Thyroid gland (tissue), 4 donors: ENCODE measurements at regions not wholly inside any gene's neighbourhood (a gene's known extent, or its start where the extent isn't known, plus 50 kb on each side); places are given as distances from the start of the nearest gene placed in this dataset.

Source experiments
- CTCF ChIP-seq, 6 experiments: fragments of 200-600 bp in 3 of 6; fragments of 450-650 bp in 3 of 6; sonication (generic) in 3 of 6; IDR thresholded peaks; one replicate each; pipeline ENCODE4 v1.5.1; 2016 to 2019; ENCODE audit warnings: antibody characterized with exemption in 6 of 6, mild to moderate bottlenecking in 2 of 6, inconsistent platforms in 1 of 6, moderate library complexity in 1 of 6
- POLR2A ChIP-seq, 2 donors: fragments of 450-650 bp; IDR thresholded peaks; one replicate each; pipeline ENCODE4 v1.6.1; 2017; ENCODE audit warnings: antibody characterized with exemption in 2 of 2, mild to moderate bottlenecking in 2 of 2, moderate library complexity in 1 of 2

GRCh38 chr2:107428781-107429180, 397.9 kb upstream of the RGPD4 start:
- TF ChIP-seq CTCF (IDR thresholded peaks at IDR 0.05) (no peak), POLR2A (IDR thresholded peaks at IDR 0.05) (no peak)
